ENCODE measurements at regions not wholly inside any gene's neighbourhood (a gene's known extent, or its start where the extent isn't known, plus 50 kb on each side); places are given as distances from the start of the nearest gene placed in this dataset.
"Not testable (repeated sequence)": the region's sequence is repeated elsewhere in the genome, so short reads cannot be mapped to it uniquely, and the experiment has no call there.

GRCh38 chr2:16199241-16199640 lies 258.9 kb downstream of the MYCN start:
- not testable (repeated sequence) for H3K4me3 ChIP-seq (ENCODE audit: low read length); DNase-seq (ENCODE audit: low read depth, low spot score)

GRCh38 chr2:16198166-16198912 lies 258.0 kb downstream of the MYCN start:
- H3K4me3 ChIP-seq (ENCODE audit: low read length), result no peak overlapping the region
- no peak for DNase-seq (ENCODE audit: low read depth, low spot score)

- DNase-seq (ENCODE audit: low read depth, low spot score), result no peak
- H3K4me3 ChIP-seq (ENCODE audit: low read length), result no peak overlapping the region
Measured at GRCh38 chr2:16197504-16198147, 257.3 kb downstream of the MYCN start.

GRCh38 chr2:16196687-16197503 lies 256.5 kb downstream of the MYCN start:
- DNase-seq (ENCODE audit: low read depth, low spot score), result no peak

GRCh38 chr2:16195681-16196070 lies 255.3 kb downstream of the MYCN start:
- DNase-seq (ENCODE audit: low read depth, low spot score), result no peak
- no peak overlapping the region for H3K4me3 ChIP-seq (ENCODE audit: low read length)

More at GRCh38 chr2:16196687-16197503, 256.5 kb downstream of the MYCN start:
- no peak overlapping the region for H3K4me3 ChIP-seq (ENCODE audit: low read length)

GRCh38 chr2:16194931-16195680 lies 254.8 kb downstream of the MYCN start:
- no peak for DNase-seq (ENCODE audit: low read depth, low spot score)
- no peak overlapping the region for H3K4me3 ChIP-seq (ENCODE audit: low read length)

- H3K4me3 ChIP-seq (ENCODE audit: low read length), result no peak overlapping the region
- no peak for DNase-seq (ENCODE audit: low read depth, low spot score)
Measured at GRCh38 chr2:16194530-16194929, 254.2 kb downstream of the MYCN start.

- no peak overlapping the region for H3K4me3 ChIP-seq (ENCODE audit: low read length)
- DNase-seq (ENCODE audit: low read depth, low spot score), result no peak
Measured at GRCh38 chr2:16194096-16194390, 253.7 kb downstream of the MYCN start.

- no peak for DNase-seq (ENCODE audit: low read depth, low spot score)
- H3K4me3 ChIP-seq (ENCODE audit: low read length), result no peak overlapping the region
Measured at GRCh38 chr2:16192416-16193216, 252.3 kb downstream of the MYCN start.

GRCh38 chr2:16191431-16192200 lies 251.3 kb downstream of the MYCN start:
- DNase-seq (ENCODE audit: low read depth, low spot score), result no peak
- H3K4me3 ChIP-seq (ENCODE audit: low read length), result no peak overlapping the region

GRCh38 chr2:16190446-16191270 lies 250.3 kb downstream of the MYCN start:
- DNase-seq (ENCODE audit: low read depth, low spot score), result no peak
- no peak overlapping the region for H3K4me3 ChIP-seq (ENCODE audit: low read length)

- H3K4me3 ChIP-seq (ENCODE audit: low read length), result no peak overlapping the region
- no peak for DNase-seq (ENCODE audit: low read depth, low spot score)
Measured at GRCh38 chr2:16189836-16190160, 249.4 kb downstream of the MYCN start.

- H3K4me3 ChIP-seq (ENCODE audit: low read length), result no peak overlapping the region
- no peak for DNase-seq (ENCODE audit: low read depth, low spot score)
Measured at GRCh38 chr2:16189029-16189835, 248.9 kb downstream of the MYCN start.

GRCh38 chr2:16188261-16188890 lies 248.0 kb downstream of the MYCN start:
- H3K4me3 ChIP-seq (ENCODE audit: low read length), result no peak overlapping the region
- DNase-seq (ENCODE audit: low read depth, low spot score), result no peak

GRCh38 chr2:16187482-16187817 lies 247.1 kb downstream of the MYCN start:
- H3K4me3 ChIP-seq (ENCODE audit: low read length), result no peak overlapping the region
- DNase-seq (ENCODE audit: low read depth, low spot score), result no peak

All from Jurkat, Clone E6-1 (cell line).